NB4 (cell line): ENCODE measurements at regions not wholly inside any gene's neighbourhood (a gene's known extent, or its start where the extent isn't known, plus 50 kb on each side); places are given as distances from the start of the nearest gene placed in this dataset.

ENCODE experiments used
- MYC ChIP-seq: IDR thresholded peaks from 2 replicates; pipeline ENCODE4 v1.6.1; 2011; ENCODE audit warnings: low read depth, low read length
- POLR2A ChIP-seq: IDR thresholded peaks from 2 replicates; pipeline ENCODE4 v1.6.1; 2011; ENCODE audit warnings: mild to moderate bottlenecking; ENCODE audit not compliant: insufficient read length; ENCODE audit errors: extremely low read depth
- TF ChIP-seq, protein P1 (sequence below): IDR thresholded peaks from one replicate; pipeline ENCODE4 v1.5.1; 2012; ENCODE audit warnings: low read depth, low read length
- TF ChIP-seq, protein P2 (sequence below): IDR thresholded peaks from 2 replicates; pipeline ENCODE4 v1.6.1; 2011; ENCODE audit warnings: low read depth, low read length

DNA sequence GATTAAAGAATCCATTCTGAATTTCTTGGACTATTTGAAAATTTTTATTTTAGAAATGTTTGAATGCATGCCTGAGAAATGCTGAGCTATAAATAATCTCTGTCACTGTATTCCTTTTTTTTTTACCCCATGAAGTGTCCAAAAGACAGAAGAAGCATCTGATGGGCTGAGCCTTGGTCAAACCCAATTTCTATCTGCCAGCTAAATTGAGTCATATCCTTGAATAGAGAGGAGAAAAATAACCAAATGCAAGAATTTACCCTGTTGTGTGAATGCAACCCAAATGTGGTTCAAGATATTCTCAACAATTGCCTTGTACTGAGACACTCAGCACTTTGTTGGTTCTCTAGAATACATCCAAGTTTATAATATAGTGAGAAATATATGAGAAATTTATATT lies 223.5 kb downstream of the UBE2E3 start:
- TF ChIP-seq, protein P1, sequence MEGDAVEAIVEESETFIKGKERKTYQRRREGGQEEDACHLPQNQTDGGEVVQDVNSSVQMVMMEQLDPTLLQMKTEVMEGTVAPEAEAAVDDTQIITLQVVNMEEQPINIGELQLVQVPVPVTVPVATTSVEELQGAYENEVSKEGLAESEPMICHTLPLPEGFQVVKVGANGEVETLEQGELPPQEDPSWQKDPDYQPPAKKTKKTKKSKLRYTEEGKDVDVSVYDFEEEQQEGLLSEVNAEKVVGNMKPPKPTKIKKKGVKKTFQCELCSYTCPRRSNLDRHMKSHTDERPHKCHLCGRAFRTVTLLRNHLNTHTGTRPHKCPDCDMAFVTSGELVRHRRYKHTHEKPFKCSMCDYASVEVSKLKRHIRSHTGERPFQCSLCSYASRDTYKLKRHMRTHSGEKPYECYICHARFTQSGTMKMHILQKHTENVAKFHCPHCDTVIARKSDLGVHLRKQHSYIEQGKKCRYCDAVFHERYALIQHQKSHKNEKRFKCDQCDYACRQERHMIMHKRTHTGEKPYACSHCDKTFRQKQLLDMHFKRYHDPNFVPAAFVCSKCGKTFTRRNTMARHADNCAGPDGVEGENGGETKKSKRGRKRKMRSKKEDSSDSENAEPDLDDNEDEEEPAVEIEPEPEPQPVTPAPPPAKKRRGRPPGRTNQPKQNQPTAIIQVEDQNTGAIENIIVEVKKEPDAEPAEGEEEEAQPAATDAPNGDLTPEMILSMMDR = no peak
- TF ChIP-seq POLR2A = no peak
- no peak for TF ChIP-seq MYC
- TF ChIP-seq, protein P2, sequence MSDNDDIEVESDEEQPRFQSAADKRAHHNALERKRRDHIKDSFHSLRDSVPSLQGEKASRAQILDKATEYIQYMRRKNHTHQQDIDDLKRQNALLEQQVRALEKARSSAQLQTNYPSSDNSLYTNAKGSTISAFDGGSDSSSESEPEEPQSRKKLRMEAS = no peak
